HCT116 (cell line): ENCODE measurements at regions not wholly inside any gene's neighbourhood (a gene's known extent, or its start where the extent isn't known, plus 50 kb on each side); places are given as distances from the start of the nearest gene placed in this dataset.

Experiments
- ATAC-seq: fragments of 200-7000 bp; cut with Tn5 transposase; 2 replicates; pipeline ENCODE4 v1.9.1; 2020; ENCODE audit warnings: mild to moderate bottlenecking, moderate library complexity
- BruUV-seq: library from RNA; stranded (reverse); fragments of 400-500 nt; replicated peaks from 2 replicates; lab custom pipeline; 2021; lab: Mats Ljungman, UMichigan
- CTCF ChIA-PET: fragments of 300-600 bp; sonication (Branson Sonifier 250); formaldehyde crosslinking; loops from one replicate; lab custom pipeline; 2021; ENCODE audit warnings: antibody characterized with exemption; lab: Charles Lee
- POLR2A ChIA-PET: fragments of 300-600, 350-600 bp; sonication (Branson Sonifier 250); formaldehyde crosslinking; loops from one replicate; lab custom pipeline; 2021; ENCODE audit warnings: antibody characterized with exemption; lab: Charles Lee
- RAD21 ChIA-PET, 2 experiments: fragments of 300-600 bp; sonication (Branson Sonifier 250); formaldehyde crosslinking; loops; one replicate each; lab custom pipeline; 2023; ENCODE audit warnings: low total read pairs in 2 of 2; ENCODE audit not compliant: uncharacterized antibody in 2 of 2, unreplicated experiment in 2 of 2, low non-redundant PET in 1 of 2; lab: Charles Lee
- DNase-seq: peaks from one replicate; pipeline ENCODE4 v3.0.0-alpha.2; 2010; ENCODE audit warnings: low read depth, low spot score
- H2AFZ ChIP-seq: fragments of 200-600 bp; shearing (Covaris generic), sonication (generic); 2 replicates; pipeline ENCODE4 v1.6.1; 2017; ENCODE audit warnings: low read depth, mixed run types, mixed read lengths, antibody characterized with exemption, low read length; ENCODE audit not compliant: poor library complexity, severe bottlenecking
- H3K27ac ChIP-seq: 2 replicates; pipeline ENCODE4 v1.5.1; 2012; ENCODE audit warnings: low read depth, low read length
- H3K27me3 ChIP-seq: fragments of 200-600 bp; sonication (generic); 2 replicates; pipeline ENCODE4 v1.6.1; 2016; ENCODE audit warnings: mixed run types, low read length, mixed read lengths; ENCODE audit not compliant: insufficient read depth
- H3K36me3 ChIP-seq, 2 experiments: fragments of 200-500 bp in 1 of 2; fragments of 200-600 bp in 1 of 2; sonication (Bioruptor generic) in 1 of 2; sonication (generic) in 1 of 2; 2 replicates each; pipeline versions ENCODE4 v1.5.1 to v1.6.1; 2014 to 2016; ENCODE audit warnings: low read length in 2 of 2, inconsistent platforms in 1 of 2, mixed read lengths in 1 of 2, mixed run types in 1 of 2; ENCODE audit not compliant: insufficient read depth in 2 of 2, control insufficient read depth in 1 of 2
- H3K4me1 ChIP-seq, 2 experiments: fragments of 200-600 bp in 1 of 2; sonication (generic) in 1 of 2; 2 replicates each; pipeline versions ENCODE4 v1.5.1 to v1.6.1; 2012 to 2017; ENCODE audit warnings: low read length in 2 of 2, inconsistent platforms in 1 of 2, mild to moderate bottlenecking in 1 of 2, mixed read lengths in 1 of 2, mixed run types in 1 of 2, moderate library complexity in 1 of 2; ENCODE audit not compliant: insufficient read depth in 2 of 2, control insufficient read depth in 1 of 2
- H3K4me2 ChIP-seq: fragments of 200-600 bp; sonication (generic); 2 replicates; pipeline ENCODE4 v1.6.1; 2017; ENCODE audit warnings: mixed run types, low read length, mixed read lengths
- H3K4me3 ChIP-seq, 2 experiments: fragments of 200-600 bp in 1 of 2; sonication (generic) in 1 of 2; replicated peaks in 1 of 2; 2 replicates each; pipeline ENCODE4 v1.5.1; 2011 to 2016; ENCODE audit warnings: low read length in 2 of 2, control low read depth in 1 of 2, low read depth in 1 of 2, mild to moderate bottlenecking in 1 of 2, mixed read lengths in 1 of 2, mixed run types in 1 of 2
- H3K79me2 ChIP-seq: fragments of 200-600 bp; sonication (generic); 2 replicates; pipeline ENCODE4 v1.6.1; 2017; ENCODE audit warnings: mild to moderate bottlenecking, mixed run types, low read length, moderate library complexity, mixed read lengths; ENCODE audit not compliant: insufficient read depth
- H3K9ac ChIP-seq: fragments of 200-600 bp; sonication (generic); 2 replicates; pipeline ENCODE4 v1.6.1; 2016; ENCODE audit warnings: low read length, mixed read lengths
- H3K9me2 ChIP-seq: fragments of 200-600 bp; sonication (generic), shearing (Covaris generic); 2 replicates; pipeline ENCODE4 v1.6.1; 2017; ENCODE audit warnings: mixed run types, mild to moderate bottlenecking, moderate library complexity; ENCODE audit not compliant: insufficient read depth
- H3K9me3 ChIP-seq, 2 experiments: fragments of 200-500 bp in 1 of 2; fragments of 200-600 bp in 1 of 2; sonication (Bioruptor generic) in 1 of 2; sonication (generic) in 1 of 2; 2 replicates each; pipeline ENCODE4 v1.6.1; 2014 to 2017; ENCODE audit warnings: low read length in 2 of 2, mixed read lengths in 2 of 2, inconsistent platforms in 1 of 2, low read depth in 1 of 2, mild to moderate bottlenecking in 1 of 2, mixed run types in 1 of 2, moderate library complexity in 1 of 2; ENCODE audit not compliant: control insufficient read depth in 1 of 2, insufficient read depth in 1 of 2
- H4K20me1 ChIP-seq: fragments of 200-600 bp; sonication (generic), shearing (Covaris generic); 2 replicates; pipeline ENCODE4 v1.6.1; 2017; ENCODE audit warnings: mixed run types, mild to moderate bottlenecking, moderate library complexity; ENCODE audit not compliant: insufficient read depth
- ATF3 ChIP-seq: IDR thresholded peaks from 2 replicates; pipeline ENCODE4 v1.6.1; 2012
- CBX3 ChIP-seq: IDR thresholded peaks from 2 replicates; pipeline ENCODE4 v1.6.1; 2012; ENCODE audit warnings: low read depth
- CEBPB ChIP-seq: IDR thresholded peaks from 2 replicates; pipeline ENCODE4 v1.6.1; 2012; ENCODE audit warnings: low read depth
- CTCF ChIP-seq, 3 experiments: fragments of 200-600 bp in 1 of 3; sonication (generic) in 1 of 3; IDR thresholded peaks in 2 of 3; conservative IDR thresholded peaks in 1 of 3; 2 replicates each; pipeline ENCODE4 v1.5.1; 2012 to 2017; ENCODE audit warnings: low read depth in 2 of 3, low read length in 2 of 3, antibody characterized with exemption in 1 of 3, borderline replicate concordance in 1 of 3, control low read depth in 1 of 3, mild to moderate bottlenecking in 1 of 3, mixed read lengths in 1 of 3, mixed run types in 1 of 3, moderate library complexity in 1 of 3; ENCODE audit not compliant: insufficient read depth in 1 of 3
- EGR1 ChIP-seq: IDR thresholded peaks from 2 replicates; pipeline ENCODE4 v1.6.1; 2012; ENCODE audit warnings: low read depth
- ELF1 ChIP-seq: IDR thresholded peaks from 2 replicates; pipeline ENCODE4 v1.6.1; 2012; ENCODE audit warnings: low read depth, borderline replicate concordance
- EZH2phosphoT487 ChIP-seq: fragments of 200-600 bp; IDR thresholded peaks from 2 replicates; pipeline ENCODE4 v1.6.1; 2018; ENCODE audit warnings: antibody characterized with exemption, borderline replicate concordance
- FOSL1 ChIP-seq: IDR thresholded peaks from 2 replicates; pipeline ENCODE4 v1.6.1; 2012; ENCODE audit warnings: low read depth
- RAD21 ChIP-seq: IDR thresholded peaks from 2 replicates; pipeline ENCODE4 v1.6.1; 2012; ENCODE audit warnings: low read depth, mild to moderate bottlenecking
- SIN3A ChIP-seq: IDR thresholded peaks from 2 replicates; pipeline ENCODE4 v1.6.1; 2012; ENCODE audit warnings: low read depth
- SP1 ChIP-seq: IDR thresholded peaks from 2 replicates; pipeline ENCODE4 v1.6.1; 2012; ENCODE audit warnings: low read depth
- SRF ChIP-seq: IDR thresholded peaks from 2 replicates; pipeline ENCODE4 v1.6.1; 2012; ENCODE audit warnings: low read depth
- TCF7L2 ChIP-seq: IDR thresholded peaks from 2 replicates; pipeline ENCODE4 v1.7.0; 2011; ENCODE audit warnings: borderline replicate concordance, inconsistent platforms; ENCODE audit not compliant: insufficient read depth, insufficient read length; ENCODE audit errors: extremely low read depth
- intact Hi-C: fragments of 100-400 bp; cut with micrococcal nuclease; formaldehyde crosslinking; loops from 2 replicates; pipeline ENCODE4 v1.10.0; 2022
- TF ChIP-seq, protein P1 (sequence below): IDR thresholded peaks from 2 replicates; pipeline ENCODE4 v1.6.1; 2012; ENCODE audit warnings: low read depth

- H3K36me3 ChIP-seq, result no peaks in the 10 kb centered on the region
- intact Hi-C loops, result no loop called here
- CTCF ChIA-PET, result no interaction called here
- no peaks in the 10 kb centered on the region for H3K9me2 ChIP-seq
- no peaks in the 10 kb centered on the region for H4K20me1 ChIP-seq
- no peaks in the 10 kb centered on the region for H3K27me3 ChIP-seq
- H3K4me1 ChIP-seq, result no peaks in the 10 kb centered on the region
- H3K27ac ChIP-seq, result no peak overlapping the region
- TF ChIP-seq RAD21, result no peak
- no peak for TF ChIP-seq CEBPB
- TF ChIP-seq ATF3, result no peak
- TF ChIP-seq SIN3A, result no peak
- no peak for TF ChIP-seq CBX3
- TF ChIP-seq, protein P1, sequence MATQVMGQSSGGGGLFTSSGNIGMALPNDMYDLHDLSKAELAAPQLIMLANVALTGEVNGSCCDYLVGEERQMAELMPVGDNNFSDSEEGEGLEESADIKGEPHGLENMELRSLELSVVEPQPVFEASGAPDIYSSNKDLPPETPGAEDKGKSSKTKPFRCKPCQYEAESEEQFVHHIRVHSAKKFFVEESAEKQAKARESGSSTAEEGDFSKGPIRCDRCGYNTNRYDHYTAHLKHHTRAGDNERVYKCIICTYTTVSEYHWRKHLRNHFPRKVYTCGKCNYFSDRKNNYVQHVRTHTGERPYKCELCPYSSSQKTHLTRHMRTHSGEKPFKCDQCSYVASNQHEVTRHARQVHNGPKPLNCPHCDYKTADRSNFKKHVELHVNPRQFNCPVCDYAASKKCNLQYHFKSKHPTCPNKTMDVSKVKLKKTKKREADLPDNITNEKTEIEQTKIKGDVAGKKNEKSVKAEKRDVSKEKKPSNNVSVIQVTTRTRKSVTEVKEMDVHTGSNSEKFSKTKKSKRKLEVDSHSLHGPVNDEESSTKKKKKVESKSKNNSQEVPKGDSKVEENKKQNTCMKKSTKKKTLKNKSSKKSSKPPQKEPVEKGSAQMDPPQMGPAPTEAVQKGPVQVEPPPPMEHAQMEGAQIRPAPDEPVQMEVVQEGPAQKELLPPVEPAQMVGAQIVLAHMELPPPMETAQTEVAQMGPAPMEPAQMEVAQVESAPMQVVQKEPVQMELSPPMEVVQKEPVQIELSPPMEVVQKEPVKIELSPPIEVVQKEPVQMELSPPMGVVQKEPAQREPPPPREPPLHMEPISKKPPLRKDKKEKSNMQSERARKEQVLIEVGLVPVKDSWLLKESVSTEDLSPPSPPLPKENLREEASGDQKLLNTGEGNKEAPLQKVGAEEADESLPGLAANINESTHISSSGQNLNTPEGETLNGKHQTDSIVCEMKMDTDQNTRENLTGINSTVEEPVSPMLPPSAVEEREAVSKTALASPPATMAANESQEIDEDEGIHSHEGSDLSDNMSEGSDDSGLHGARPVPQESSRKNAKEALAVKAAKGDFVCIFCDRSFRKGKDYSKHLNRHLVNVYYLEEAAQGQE, result no peak
- no peak for TF ChIP-seq SP1
- TF ChIP-seq TCF7L2, result no peak
- no peak for TF ChIP-seq EZH2phosphoT487
- no peak for TF ChIP-seq SRF
- TF ChIP-seq CTCF (IDR thresholded peaks at IDR 0.05 in 2 of 3, conservative IDR thresholded peaks at IDR 0.05 in 1 of 3; ENCODE audit: borderline replicate concordance in 1 of 3, insufficient read depth in 1 of 3, low read depth in 2 of 3, low read length in 2 of 3), result no peak
- no peak for TF ChIP-seq FOSL1
- TF ChIP-seq ELF1, result no peak
- no peak for TF ChIP-seq EGR1
- TF ChIP-seq, all 23 proteins: peak for 0
- RAD21 ChIA-PET, result no interaction called here
- no TSS peak for BruUV-seq
- Histone ChIP-seq H3K9me3 (no peaks in the 10 kb centered on the region), H2AFZ (no peak overlapping the region), H3K4me3 (no peak overlapping the region), H3K79me2 (no peaks in the 10 kb centered on the region), H3K4me2 (no peak overlapping the region), H3K9ac (no peak overlapping the region)
- ATAC-seq, result no peak
- no peak for DNase-seq
- POLR2A ChIA-PET, result no interaction called here
Observed at GRCh38 chr9:113771199-113771598, 104.9 kb upstream of the ZNF618 start.
